GM18498 (cell line): ENCODE measurements at regions not wholly inside any gene's neighbourhood (a gene's known extent, or its start where the extent isn't known, plus 50 kb on each side); places are given as distances from the start of the nearest gene placed in this dataset.

Source experiments
- ATAC-seq: cut with Tn5 transposase; IDR thresholded peaks from one replicate; pipeline ENCODE4 v1.9.1; 2021; ENCODE audit warnings: mild to moderate bottlenecking, moderate library complexity; ENCODE audit not compliant: unreplicated experiment

DNA sequence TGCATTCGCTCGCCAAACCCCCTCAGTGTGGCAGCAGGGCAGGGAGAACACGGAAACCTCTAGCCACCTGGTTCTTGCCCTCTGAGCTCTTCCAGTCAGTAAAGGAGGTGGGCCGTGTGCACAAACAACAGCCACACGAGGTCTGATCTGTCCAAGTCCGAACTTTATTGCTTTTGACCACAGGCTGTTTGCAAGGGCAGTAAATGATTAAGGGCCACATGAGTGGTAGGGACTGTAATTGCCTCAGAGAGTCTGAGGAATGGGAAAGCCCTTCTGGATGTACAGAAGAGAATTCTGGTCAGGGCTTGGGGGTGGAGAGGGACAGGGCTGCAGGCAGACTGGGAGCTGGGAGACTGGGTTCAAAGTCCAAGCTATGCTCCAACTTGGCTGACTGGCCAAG lies 75.7 kb upstream of the LHX1 start:
- no peak for ATAC-seq

DNA sequence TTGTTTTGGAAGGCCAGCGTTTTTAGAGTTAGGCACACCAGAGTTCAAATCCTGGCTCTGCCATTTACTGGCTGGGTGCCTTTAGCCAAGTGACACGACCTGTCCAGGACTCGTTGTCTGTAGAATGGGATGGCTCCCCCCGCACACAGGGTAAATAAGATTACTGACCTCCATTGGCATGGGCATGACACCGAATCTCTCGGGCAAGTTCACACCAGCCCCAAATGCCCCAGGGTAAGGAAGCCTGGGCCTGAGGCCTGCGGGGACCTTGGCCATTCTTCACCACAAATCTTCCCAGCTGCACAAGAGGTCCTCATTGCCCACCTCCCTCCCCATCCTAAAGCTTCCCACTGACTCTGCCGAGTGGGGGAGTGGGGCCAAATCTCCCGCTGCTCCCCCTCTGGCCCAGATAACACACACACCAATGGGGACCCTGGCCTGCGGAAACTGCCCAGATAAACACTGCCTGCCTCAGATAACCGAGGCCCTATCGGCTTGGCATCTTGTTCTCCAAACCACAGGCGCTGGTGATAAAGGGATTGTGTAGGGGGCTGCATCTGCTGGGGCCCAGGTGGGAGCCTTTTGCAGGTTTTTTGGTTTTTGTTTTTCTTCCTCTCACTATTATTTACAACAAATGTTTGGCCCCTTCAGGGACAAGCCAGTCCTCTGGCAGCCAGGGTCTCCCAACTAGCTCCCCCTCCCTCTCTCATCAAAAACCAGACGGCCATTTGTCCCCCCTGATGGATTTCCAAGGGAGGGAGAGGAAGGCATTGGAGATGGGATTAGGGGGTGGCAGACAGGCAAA lies 75.0 kb upstream of the LHX1 start:
- no peak for ATAC-seq

DNA sequence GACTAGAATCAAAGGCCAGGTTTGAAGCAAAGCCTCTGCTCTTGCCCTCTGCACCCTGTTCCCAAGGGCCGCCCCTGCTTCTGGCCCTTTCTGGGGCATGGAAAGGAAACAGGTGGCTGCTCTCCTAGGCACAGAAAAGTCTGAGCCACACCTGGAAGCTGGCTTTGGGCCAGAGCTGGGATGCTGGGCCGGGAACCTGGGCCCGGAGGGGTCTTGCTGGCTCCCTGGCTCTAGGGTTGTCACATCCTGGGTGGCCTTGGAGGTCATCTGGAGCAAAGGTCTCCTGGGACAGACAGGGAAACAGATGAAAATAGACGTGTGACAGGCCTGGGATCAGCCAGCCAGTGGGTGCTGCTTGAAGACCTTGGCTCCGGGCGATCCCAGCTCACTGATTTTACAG lies 74.1 kb upstream of the LHX1 start:
- no peak for ATAC-seq

DNA sequence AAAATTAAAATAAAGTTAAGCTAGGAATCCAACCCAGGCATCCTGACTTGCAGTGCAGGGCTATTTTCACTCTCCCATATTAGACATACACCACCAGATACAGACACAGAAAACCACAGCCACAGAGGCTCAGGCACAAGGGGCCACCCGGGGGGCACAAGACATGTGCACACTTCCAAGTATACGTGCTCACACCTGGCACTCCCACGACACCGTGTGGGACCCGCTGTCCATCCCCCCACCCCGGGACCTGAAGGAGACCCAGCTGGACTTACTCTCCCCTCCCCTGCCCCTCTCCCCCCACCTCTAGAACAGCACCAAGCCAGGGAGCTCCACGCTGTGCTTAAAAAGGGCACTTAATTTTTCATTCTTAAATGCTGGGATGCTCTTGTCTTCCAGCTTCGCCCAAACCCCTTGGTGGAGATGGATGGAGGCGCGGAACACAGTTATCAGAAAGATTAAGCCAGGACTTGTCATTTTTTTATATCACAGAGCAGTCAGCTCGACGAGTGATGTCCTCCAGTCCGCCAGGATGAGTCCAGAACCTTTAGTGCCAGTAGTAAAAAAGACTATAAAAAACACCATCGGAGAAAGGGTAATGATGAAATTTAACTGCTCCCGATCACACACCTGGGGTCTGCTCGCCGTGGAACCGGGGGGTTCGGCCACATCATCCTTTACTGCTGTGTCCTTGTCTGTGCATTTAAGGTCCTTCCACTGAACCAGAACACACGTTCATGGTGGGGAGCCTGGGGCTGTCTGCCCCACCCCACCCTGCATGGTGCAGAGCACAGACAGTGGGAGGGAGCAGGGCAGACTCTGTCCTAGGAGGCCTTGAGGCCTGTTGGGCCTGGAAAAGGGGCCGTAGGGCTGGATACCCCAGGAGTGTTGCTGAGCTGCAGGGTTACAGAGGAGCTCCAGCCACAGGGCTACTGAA lies 73.3 kb upstream of the LHX1 start:
- ATAC-seq, result no peak

DNA sequence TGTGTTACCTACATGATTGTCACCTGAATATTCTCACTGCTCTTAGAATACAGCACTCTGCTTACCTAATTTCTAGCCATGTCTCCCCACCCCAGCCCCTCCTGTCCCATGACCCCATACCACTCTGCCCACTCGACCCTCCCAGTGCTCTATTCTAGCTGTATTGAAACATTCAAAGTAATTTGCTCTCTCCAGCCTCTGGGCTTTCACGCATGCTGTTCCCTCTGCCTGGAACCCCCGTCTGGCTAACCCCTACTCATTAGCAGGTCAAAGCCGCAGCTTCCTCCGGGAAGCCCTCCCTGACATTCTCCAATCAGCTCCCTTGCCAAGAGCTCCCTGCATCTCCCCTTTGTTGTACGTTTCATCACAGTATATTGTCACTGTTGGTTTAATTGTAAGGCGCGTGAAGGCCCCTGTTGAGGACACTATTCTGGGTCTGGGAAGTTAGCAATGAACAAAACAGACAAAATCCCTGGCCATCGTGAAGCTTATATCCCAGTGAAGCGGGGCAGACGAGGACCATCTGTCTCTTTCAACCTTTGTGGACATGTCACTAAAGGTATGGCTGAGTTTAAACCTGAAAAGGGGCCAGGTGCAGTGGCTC lies 72.3 kb upstream of the LHX1 start:
- no peak for ATAC-seq

DNA sequence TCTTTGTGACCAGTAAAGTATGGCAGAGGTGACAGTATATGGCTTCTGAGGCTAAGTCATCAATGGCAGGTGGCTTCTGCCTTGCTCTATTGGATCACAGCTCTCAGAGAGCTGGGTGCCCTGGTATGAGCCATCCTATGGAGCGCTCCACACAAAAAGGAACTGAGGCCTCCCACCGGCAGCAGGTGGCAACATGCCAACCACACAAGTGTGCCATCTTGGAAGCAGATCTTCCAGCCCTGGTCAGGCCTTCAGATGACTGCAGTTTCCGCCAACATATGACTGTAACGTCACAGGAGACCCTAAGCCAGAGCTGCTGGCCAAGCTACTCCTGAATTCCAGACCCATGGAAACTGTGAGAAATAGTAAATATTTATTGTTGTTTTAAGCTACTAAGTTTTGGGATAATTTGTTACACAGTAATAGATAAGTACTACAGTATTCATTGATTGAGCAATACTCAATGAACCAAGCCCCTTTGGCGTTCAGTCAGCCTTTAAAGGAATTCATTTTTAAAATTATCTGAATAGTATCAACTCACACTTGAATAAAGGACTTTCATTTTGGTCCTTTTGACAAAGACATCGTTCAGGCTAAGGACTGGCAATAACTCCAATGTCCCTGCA lies 69.4 kb upstream of the LHX1 start:
- ATAC-seq, result no peak

DNA sequence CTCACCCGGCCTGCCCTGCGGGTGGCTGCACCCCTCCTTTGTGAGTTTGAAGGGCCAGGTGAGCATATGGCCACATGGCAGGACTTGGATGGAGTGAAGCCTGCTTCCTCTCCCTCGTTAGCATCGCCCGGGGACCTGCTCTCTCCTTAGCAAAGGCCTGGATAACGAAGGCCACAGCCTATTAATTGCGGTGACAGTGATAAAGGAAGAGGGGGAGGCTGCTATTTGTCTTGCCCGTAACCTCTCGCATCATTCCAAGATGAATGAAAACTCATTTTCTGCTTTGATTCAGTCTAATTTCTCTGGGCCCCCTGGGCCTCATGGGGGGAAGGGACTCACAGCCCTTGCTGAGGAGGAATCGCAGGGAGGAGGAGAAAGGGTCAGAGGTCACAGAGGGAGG lies 68.5 kb upstream of the LHX1 start:
- ATAC-seq, result no peak

DNA sequence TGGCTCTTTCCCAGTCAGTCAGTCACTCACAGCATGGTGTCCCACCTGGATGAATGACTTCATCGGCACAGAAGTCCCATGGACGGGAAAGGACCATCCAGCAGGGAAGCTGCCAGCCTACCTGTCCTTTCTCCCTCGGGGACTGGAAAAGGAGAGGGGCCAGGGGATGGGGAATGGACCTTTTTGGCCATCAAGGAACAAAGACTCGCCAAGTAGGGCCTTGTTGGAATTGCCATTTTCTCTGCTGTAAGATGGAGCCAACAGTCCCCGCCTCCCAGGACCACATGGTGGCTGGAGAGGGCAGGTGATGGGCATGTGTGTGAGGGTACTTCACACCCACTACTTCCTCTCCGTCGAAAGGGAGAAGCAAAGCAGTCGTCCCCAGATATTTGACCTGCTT lies 67.8 kb upstream of the LHX1 start:
- no peak for ATAC-seq

DNA sequence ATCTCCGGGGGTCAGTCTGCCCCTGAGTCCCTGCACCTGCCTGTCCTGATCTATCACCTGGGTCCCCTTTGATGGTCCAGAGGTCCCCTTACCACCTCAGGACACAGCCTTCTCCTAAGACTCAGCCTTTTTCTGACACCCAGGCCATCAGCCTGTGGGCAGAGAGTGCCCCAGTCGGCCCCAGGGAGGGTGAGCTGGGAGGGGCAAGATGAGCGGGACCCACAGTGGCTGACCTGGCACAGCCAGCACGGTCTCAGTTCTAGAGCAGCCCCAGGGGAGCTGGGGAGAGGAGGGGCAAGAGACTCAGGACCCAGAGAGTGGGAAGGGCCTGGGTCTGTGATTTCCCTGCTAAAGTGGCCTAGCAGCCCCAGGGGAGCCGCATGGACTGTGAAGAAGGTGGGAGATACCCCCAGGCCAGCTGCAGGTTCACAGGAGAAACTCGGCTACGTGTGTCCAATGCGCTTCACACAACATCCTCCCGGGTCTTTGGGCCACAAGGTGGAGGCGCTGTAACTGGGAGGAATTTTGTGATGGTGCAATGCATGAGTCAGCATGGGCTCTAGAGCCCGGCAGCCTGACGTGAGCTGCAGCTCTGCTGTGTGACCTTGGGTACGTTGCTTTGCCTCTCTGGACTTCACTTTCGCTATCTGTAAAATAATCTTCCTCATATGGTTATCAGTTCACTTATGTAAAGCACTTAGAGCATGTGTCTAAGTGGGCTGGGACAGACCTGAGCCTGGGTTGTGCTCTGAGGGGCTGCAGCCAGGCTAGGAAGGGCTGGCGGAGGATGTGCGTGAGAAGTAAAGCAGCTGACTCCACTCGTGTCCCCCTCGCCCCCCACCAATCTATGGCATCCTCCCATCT lies 67.2 kb upstream of the LHX1 start:
- ATAC-seq, result no peak

DNA sequence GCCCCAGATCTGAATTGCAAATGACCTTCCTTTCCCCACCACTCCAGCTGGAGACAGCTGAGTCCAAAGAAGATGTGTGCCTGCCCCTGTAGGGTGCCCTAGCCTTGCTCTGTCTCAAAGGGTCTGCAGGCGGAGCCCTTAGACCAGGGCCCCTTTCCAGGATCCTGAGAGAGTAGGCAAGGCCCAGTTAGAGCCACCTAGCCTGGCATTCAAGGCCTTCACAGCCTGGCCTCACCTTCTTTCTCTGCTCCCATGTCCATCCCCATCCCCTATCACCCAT lies 66.6 kb upstream of the LHX1 start:
- ATAC-seq, result no peak

DNA sequence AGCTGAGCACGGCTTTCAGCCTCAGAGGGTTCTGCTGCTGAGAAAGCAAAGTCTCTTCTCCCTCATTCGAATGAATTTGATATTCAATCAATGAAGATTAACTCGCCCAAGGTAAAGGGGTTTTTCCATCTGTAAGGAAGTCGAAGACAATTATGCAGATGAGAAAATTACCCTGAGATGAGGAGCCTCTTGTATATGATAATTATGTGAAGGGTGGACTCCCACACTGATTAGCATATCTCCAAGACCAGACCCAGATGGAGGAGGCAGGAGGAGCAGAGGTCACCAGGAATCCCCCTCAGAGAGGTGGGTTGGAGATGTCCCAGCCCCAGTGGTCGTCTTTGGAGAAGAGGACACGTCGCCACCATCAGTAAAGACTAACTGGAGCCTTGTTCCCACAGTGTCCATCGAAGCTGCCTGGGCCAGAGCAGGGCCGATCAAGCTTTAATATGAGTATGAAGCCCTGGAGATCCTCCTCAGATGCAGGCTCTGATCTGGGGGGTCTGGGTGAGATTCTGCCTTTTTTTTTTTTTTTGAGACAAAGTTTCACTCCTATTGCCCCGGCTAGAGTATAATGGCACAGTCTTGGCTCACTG lies 61.5 kb upstream of the LHX1 start:
- ATAC-seq, result no peak

DNA sequence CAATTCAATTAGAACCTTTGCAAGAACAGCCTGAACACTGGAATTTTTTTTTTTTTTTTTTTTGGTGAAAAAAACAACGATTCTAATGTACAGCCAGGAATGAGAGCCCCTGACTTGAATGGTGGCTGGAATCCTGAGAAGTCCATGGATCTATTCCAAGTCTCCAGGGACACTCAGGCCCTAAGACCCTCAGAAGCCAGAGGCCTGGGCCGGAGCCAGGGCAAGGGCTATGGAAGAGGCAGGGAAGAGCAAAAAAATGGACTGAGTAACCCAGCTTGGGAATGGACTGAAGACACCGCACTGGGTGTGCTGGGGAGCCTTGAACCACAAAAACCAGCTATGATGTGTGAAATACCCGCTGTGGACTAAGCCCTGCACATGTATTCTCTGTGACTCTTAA lies 60.3 kb upstream of the LHX1 start:
- no peak for ATAC-seq

DNA sequence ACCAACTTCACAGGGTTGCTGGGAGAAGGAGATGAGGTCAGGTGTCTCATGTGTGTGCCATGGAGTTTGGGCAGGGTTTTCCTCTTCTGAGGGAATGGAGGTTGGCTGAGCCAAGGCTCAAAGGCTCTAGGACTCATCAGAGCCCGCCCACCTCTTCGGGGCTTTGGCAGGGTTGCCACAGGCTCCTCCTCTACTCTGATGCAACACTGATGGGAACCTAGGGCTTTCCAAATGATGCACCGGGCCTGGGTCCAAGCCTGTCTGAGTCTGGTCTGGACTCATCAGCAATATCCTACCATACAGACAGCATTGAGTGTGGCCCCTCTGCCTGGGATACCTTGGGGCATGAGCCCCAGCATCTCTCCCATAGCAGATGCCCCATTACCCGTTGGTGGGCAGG lies 59.5 kb upstream of the LHX1 start:
- ATAC-seq, result no peak

DNA sequence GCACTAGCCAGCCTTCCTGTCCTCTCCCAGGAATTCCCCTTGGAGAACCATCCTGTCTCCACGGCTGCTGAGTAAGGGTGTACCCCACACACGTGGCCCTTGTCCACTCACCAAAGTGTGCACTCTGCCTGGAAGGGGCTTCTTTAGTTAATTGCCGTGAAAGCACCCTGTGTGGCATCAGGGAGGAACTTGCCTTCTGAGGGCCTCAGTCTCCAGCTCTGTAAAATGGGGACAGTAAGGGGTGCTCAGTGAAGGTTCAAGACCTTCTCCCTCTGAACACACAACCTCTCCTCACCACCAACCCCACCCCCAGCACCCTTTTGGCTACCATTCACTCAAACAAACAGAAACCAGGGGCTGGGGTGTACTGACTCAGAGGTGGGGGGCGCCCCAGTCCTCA lies 59.1 kb upstream of the LHX1 start:
- no peak for ATAC-seq

DNA sequence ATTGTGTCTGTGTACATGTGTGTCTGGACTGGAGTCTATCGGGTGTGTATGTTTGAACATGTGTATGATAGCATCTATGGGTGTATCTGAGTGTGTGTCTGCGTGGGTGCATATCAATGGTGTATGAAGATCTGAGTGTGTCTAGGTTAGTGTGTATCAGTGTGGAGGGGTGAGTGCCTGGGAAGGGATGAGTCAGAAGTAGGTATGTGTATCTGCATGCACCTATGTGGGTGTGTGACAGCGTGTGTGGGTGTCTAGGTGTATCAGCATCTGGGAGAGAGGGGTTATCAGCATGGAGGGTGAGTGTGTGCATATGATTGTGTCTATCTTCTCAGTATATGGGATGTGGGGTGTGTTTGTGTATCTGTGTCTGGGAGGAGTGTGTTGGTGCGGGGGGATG lies 58.2 kb upstream of the LHX1 start:
- ATAC-seq, result no peak

DNA sequence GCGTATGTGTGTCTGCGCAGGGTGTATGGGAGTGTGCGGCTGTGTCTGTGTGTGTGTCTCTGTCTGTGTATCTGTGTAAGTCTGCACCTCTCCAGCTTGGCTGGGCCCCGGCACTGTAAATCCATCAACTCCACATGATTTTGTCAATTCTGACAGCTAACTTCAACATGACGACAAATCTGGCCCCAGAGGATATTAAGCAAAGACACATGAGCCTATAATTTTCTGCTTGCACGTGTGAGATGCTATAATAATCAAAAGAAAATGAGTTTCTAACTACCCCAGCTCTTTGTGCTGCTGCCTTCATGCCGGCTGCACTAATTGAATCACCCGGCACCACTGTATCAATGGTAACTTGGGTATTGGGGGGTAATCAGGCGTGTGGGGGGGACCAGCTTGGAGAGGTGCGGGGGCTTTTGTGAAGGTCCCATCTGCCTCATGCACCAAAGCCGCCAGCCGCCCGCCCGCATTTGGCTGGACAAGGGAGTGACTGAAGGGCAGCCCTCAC lies 57.6 kb upstream of the LHX1 start:
- ATAC-seq, result no peak

DNA sequence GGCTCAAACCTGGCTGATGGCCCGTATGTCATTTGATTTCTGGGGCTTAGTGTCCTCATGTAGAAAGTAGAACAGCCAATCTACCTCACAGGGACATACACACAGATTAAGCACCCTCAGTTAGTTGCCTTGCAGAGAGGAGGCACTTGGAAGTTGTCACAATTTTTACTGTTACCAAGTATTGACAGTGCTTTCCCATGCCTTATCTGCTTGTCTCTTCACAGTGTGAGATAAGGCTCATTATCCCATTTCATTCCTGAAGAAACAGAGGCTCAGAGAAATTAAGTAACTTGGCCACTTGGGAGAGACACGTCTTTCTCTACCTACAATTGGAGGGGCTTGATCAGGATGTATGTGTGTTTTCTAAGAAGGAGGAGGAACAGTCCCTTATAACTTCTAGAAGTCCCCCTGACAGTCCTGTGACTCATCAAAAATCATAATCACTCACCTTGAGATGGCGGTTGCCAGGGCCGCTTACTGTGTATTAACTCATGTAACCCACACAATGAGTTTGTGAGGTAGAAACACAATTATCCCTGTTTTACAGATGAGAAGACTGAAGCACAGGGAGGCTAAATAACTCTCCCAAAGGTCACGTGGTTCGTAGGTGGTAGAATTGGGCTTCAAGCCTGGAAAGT lies 56.9 kb upstream of the LHX1 start:
- ATAC-seq, result no peak

DNA sequence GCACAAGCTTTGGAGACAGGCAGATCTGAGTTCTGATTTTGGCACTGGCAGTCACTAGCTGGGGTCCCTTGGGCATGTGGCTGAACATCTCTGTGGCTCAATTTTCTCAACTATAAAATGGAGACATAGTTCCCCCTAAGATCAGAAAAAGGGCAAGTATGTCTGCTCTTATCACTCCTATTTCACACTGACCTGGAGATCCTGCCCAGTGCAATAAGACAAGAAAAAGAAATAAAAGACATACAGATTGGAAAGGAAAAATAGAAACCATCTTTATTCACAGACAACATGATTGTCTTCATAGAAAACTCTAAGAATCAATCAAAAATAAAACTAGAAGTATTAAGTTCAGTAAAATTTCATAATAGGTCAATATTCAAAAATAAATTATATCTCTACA lies 56.0 kb upstream of the LHX1 start:
- ATAC-seq, result no peak

DNA sequence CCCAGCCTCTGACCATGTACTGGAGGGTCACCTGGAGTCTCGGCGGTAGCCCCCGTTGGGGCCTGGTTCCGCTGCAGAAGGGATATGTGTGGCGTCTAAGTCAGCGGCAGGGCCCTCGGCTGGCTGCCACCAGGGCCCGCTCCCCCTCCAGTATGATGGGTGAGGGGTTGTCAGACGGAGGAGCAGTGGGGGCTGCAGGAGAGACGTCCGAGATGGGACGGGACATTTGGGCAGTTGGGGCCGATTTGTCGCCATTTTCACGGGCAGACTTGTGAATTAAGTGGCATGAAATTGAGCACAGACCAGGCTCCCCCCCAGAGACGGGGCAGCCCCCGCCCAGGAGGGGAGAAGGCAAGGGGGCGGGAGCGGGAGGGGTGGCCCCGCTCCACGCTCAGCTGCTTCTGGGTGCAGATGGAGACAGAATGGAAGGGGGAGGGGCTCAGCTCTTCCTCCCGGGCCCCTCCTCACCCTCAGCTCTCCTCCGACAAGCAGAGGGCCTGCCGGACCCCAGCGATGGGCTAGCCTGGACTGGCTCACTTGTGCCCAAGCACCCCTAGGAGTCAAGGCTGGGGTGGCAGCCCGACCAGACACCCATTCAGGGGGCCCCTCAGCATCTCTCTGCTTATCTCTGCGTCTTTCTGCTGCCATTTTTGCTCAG lies 52.7 kb upstream of the LHX1 start:
- ATAC-seq, result no peak
